ENCODE measurements at regions not wholly inside any gene's neighbourhood (a gene's known extent, or its start where the extent isn't known, plus 50 kb on each side); places are given as distances from the start of the nearest gene placed in this dataset.

DNA sequence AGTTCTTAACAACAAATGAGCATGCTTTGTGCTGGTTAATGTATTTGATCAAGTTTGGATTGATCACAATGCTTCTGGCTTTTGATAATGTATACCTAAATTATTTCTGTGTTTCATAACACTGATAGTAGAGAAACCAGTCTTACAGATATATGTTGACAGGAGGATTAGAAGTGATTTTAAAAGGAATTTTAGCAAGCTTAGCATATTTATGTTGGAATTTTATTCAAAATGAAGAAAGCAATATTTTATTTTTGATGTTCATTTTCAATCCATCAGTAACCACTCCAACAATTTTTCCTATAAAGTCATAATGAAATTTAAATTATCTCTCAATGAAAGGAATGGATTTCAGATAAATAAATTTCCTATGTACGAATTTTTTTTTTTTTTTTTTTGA lies 291.8 kb downstream of the HHIPL2 start:
- no peak for DNase-seq
- intact Hi-C loops (cut with DNase I; ENCODE audit: low total_unique reads) = no loop called here
- TF ChIP-seq, protein P1, sequence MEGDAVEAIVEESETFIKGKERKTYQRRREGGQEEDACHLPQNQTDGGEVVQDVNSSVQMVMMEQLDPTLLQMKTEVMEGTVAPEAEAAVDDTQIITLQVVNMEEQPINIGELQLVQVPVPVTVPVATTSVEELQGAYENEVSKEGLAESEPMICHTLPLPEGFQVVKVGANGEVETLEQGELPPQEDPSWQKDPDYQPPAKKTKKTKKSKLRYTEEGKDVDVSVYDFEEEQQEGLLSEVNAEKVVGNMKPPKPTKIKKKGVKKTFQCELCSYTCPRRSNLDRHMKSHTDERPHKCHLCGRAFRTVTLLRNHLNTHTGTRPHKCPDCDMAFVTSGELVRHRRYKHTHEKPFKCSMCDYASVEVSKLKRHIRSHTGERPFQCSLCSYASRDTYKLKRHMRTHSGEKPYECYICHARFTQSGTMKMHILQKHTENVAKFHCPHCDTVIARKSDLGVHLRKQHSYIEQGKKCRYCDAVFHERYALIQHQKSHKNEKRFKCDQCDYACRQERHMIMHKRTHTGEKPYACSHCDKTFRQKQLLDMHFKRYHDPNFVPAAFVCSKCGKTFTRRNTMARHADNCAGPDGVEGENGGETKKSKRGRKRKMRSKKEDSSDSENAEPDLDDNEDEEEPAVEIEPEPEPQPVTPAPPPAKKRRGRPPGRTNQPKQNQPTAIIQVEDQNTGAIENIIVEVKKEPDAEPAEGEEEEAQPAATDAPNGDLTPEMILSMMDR (IDR thresholded peaks at IDR 0.05) = no peak
- TF ChIP-seq EP300 (IDR thresholded peaks at IDR 0.05) (no peak), POLR2AphosphoS5 (IDR thresholded peaks at IDR 0.05) (no peak), POLR2A (IDR thresholded peaks at IDR 0.05) (no peak)
- no peak overlapping the region for H3K4me3 ChIP-seq
- no peaks in the 10 kb centered on the region for H3K27me3 ChIP-seq
- peaks cover 0 to 11% (median 4%) of the 10 kb centered on the region in 4 donors for H3K9me3 ChIP-seq
- WGBS, 5 donors = 41 to 79% (median 61%) methylated on average over 1 of the region's 1 CpG
- H3K27ac ChIP-seq = no peak overlapping the region
- no peaks in the 10 kb centered on the region for H3K4me1 ChIP-seq
- no peaks in the 10 kb centered on the region for H3K36me3 ChIP-seq

DNA sequence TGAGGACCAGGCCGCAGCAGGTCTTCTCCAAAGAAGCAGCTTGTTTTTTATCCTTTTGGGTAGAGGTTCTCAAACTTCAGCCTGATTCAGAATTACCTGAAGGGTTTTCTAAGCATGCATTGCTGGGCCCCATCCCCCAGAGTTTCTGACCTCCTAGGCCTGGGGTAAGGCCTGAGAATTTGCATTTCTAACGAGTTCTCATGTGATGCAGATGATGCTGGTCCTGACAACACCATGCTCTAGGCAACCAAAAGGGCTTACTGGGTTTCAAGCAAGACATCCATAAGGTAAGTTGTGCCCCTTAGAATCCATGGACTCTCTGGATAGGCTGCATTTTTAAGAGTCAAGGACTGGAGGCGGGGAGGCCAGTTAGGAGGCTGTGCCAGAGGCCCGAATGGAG lies 295.1 kb downstream of the HHIPL2 start:
- Histone ChIP-seq H3K36me3 (no peaks in the 10 kb centered on the region), H3K27ac (no peak overlapping the region), H3K4me1 (no peaks in the 10 kb centered on the region), H3K27me3 (no peaks in the 10 kb centered on the region), H3K4me3 (no peak overlapping the region), H3K9me3 (peaks cover 0 to 11% (median 4%) of the 10 kb centered on the region in 4 donors)
- WGBS, 5 donors = 77 to 93% (median 81%) methylated on average over 4 of the region's 4 CpGs
- intact Hi-C loops (cut with DNase I; ENCODE audit: low total_unique reads) = no loop called here
- no peak for DNase-seq
- TF ChIP-seq, protein P1 (IDR thresholded peaks at IDR 0.05) = no peak
- no peak for TF ChIP-seq EP300 (IDR thresholded peaks at IDR 0.05)
- TF ChIP-seq POLR2A (IDR thresholded peaks at IDR 0.05) = no peak
- no peak for TF ChIP-seq POLR2AphosphoS5 (IDR thresholded peaks at IDR 0.05)

DNA sequence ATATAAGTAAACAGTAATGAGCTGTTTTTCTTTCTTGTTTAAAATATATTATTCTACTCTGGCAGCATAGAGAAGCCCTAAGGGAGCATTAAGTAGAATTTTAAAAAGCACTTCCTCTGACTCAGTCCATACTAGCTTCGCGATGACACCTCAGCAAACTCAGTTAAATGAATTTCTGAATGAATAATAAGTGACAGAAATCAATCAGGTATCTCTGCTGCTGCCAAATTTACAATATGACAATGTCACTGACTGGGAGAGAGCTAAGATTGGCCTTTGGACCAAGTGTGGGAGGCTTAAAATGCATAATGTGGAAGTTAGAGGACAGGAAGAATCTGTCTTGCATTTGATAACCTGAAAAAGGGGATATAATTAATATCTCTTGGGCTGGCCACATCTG lies 296.1 kb downstream of the HHIPL2 start:
- H3K27me3 ChIP-seq = no peaks in the 10 kb centered on the region
- DNase-seq = no peak
- H3K4me3 ChIP-seq = no peak overlapping the region
- no peaks in the 10 kb centered on the region for H3K4me1 ChIP-seq
- intact Hi-C loops (cut with DNase I; ENCODE audit: low total_unique reads) = no loop called here
- H3K27ac ChIP-seq = no peak overlapping the region
- H3K9me3 ChIP-seq = peaks cover 0 to 11% (median 4%) of the 10 kb centered on the region in 4 donors
- 85 to 94% (median 92%) methylated on average over 2 of the region's 2 CpGs for WGBS, 5 donors
- TF ChIP-seq POLR2AphosphoS5 (IDR thresholded peaks at IDR 0.05) = no peak
- TF ChIP-seq, protein P1 (IDR thresholded peaks at IDR 0.05) = no peak
- no peak for TF ChIP-seq POLR2A (IDR thresholded peaks at IDR 0.05)
- no peak for TF ChIP-seq EP300 (IDR thresholded peaks at IDR 0.05)
- H3K36me3 ChIP-seq = no peaks in the 10 kb centered on the region

DNA sequence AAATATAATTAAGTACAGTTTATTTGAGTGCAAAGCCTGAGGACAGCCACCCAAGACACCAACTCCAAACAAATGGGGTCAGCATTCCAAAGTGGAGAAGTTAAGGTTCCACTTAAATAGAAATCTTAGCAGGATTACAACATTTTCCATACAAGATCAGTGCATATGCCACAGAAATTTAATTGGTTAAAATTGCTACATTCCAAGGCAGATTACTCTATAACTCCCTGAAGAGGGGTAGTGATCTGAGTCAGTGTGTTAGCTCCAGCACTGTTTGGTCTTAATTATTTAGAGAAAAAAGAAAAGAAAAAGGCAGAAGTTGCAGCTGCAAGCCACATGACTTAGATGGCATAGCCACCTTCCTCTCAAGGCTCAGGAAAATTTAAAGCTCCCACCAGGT lies 297.5 kb downstream of the HHIPL2 start:
- Histone ChIP-seq H3K4me3 (no peak overlapping the region), H3K27ac (no peak overlapping the region), H3K36me3 (no peaks in the 10 kb centered on the region), H3K4me1 (no peaks in the 10 kb centered on the region), H3K27me3 (no peaks in the 10 kb centered on the region), H3K9me3 (peaks cover 0 to 11% (median 4%) of the 10 kb centered on the region in 4 donors)
- TF ChIP-seq POLR2AphosphoS5 (IDR thresholded peaks at IDR 0.05) (no peak), EP300 (IDR thresholded peaks at IDR 0.05) (no peak), POLR2A (IDR thresholded peaks at IDR 0.05) (no peak)
- TF ChIP-seq, protein P1 (IDR thresholded peaks at IDR 0.05) = no peak
- no peak for DNase-seq
- intact Hi-C loops (cut with DNase I; ENCODE audit: low total_unique reads) = no loop called here

Data from stomach (tissue), 8 donors.